ENCODE measurements at regions not wholly inside any gene's neighbourhood (a gene's known extent, or its start where the extent isn't known, plus 50 kb on each side); places are given as distances from the start of the nearest gene placed in this dataset.

GRCh38 chr2:180057706-180058412 is 50.8 kb upstream of the CWC22 start:
- DNase-seq = no peak
- H3K36me3 ChIP-seq = no peaks in the 10 kb centered on the region
- no peak overlapping the region for H3K27ac ChIP-seq
- H3K9me3 ChIP-seq = no peaks in the 10 kb centered on the region
- H3K27me3 ChIP-seq = no peaks in the 10 kb centered on the region
- H3K4me1 ChIP-seq = no peaks in the 10 kb centered on the region
- H3K4me3 ChIP-seq = no peak overlapping the region
- no peak for TF ChIP-seq CTCF (IDR thresholded peaks at IDR 0.05)
- intact Hi-C loops (cut with DNase I) = no loop called here
- WGBS, 2 donors = 53 to 68% methylated on average over 10 of the region's 10 CpGs

Small RNA genes in the stretch of these regions (small RNA-seq; reads per million reads assigned to genes)
- gene AC012669.1 = 0 reads per million in 4 donors
